HepG2 (cell line): ENCODE measurements at regions not wholly inside any gene's neighbourhood (a gene's known extent, or its start where the extent isn't known, plus 50 kb on each side); places are given as distances from the start of the nearest gene placed in this dataset.

ENCODE experiments used
- ATAC-seq: fragments of 200-7000 bp; cut with Tn5 transposase; 3 replicates; pipeline ENCODE4 v1.9.1; 2020; ENCODE audit warnings: mild to moderate bottlenecking, moderate library complexity
- BruUV-seq: library from RNA; stranded (reverse); fragments of 400-500 nt; replicated peaks from 2 replicates; lab custom pipeline; 2021; lab: Mats Ljungman, UMichigan
- CTCF ChIA-PET: fragments of 300-600 bp; formaldehyde crosslinking; extraction: SDS; loops from one replicate; lab custom pipeline; 2021; ENCODE audit warnings: low total read pairs, inconsistent platforms, low intra/inter-chr PET ratio; lab: Yijun Ruan, JAX
- POLR2A ChIA-PET: fragments of 350-600 bp; sonication (Branson Sonifier 250); formaldehyde crosslinking; loops from one replicate; lab custom pipeline; 2020; ENCODE audit warnings: antibody characterized with exemption, inconsistent platforms; lab: Yijun Ruan, JAX
- DNase-seq: peaks from one replicate; pipeline ENCODE4 v3.0.0-alpha.2; 2015; ENCODE audit warnings: low spot score
- FAIRE-seq: peaks from 3 replicates; lab custom pipeline; 2011; peaks lifted over from hg19 to GRCh38; lab: Jason Lieb, UNC
- H2AFZ ChIP-seq: one replicate; pipeline ENCODE4 v1.6.1; 2011; ENCODE audit warnings: low read length, inconsistent platforms
- H3K27ac ChIP-seq: fragments of 300-600 bp; 3 replicates; pipeline ENCODE4 v1.8.0; 2011; ENCODE audit warnings: mixed run types, mild to moderate bottlenecking, mixed read lengths, low read length, inconsistent platforms; ENCODE audit not compliant: insufficient read depth; ENCODE audit errors: extremely low read length
- H3K27me3 ChIP-seq, 2 experiments: fragments of 200-600 bp in 1 of 2; 2 replicates in 1 of 2; 3 replicates in 1 of 2; pipeline versions ENCODE4 v1.6.0 to v1.8.0; 2011; ENCODE audit warnings: low read length in 2 of 2, mild to moderate bottlenecking in 2 of 2, moderate library complexity in 2 of 2, inconsistent platforms in 1 of 2; ENCODE audit not compliant: insufficient read depth in 2 of 2, control insufficient read depth in 1 of 2
- H3K36me3 ChIP-seq, 2 experiments: fragments of 200-600 bp in 1 of 2; replicated peaks in 1 of 2; 2 replicates in 1 of 2; 3 replicates in 1 of 2; pipeline versions ENCODE4 v1.5.1 to v1.8.0; 2011; ENCODE audit warnings: low read length in 2 of 2, inconsistent platforms in 1 of 2; ENCODE audit not compliant: insufficient read depth in 2 of 2, control insufficient read depth in 1 of 2
- H3K4me1 ChIP-seq: 2 replicates; pipeline ENCODE4 v1.5.1; 2012; ENCODE audit warnings: low read length, inconsistent platforms; ENCODE audit not compliant: insufficient read depth
- H3K4me2 ChIP-seq: 2 replicates; pipeline ENCODE4 v1.6.0; 2011; ENCODE audit warnings: low read depth, low read length, inconsistent platforms
- H3K4me3 ChIP-seq, 3 experiments: fragments of 200-600 bp in 1 of 3; sonication (generic), shearing (Covaris generic) in 1 of 3; replicated peaks in 1 of 3; 2 replicates each; pipeline ENCODE4 v1.5.1; 2011 to 2016; ENCODE audit warnings: low read length in 3 of 3, inconsistent platforms in 2 of 3, low read depth in 2 of 3, mild to moderate bottlenecking in 2 of 3, control low read depth in 1 of 3, mixed read lengths in 1 of 3; ENCODE audit not compliant: insufficient read depth in 1 of 3
- H3K79me2 ChIP-seq: one replicate; pipeline ENCODE4 v1.6.1; 2011; ENCODE audit warnings: low read length, inconsistent platforms; ENCODE audit not compliant: insufficient read depth
- H3K9ac ChIP-seq: 2 replicates; pipeline ENCODE4 v1.6.0; 2011; ENCODE audit warnings: mild to moderate bottlenecking, low read depth, low read length, inconsistent platforms; ENCODE audit not compliant: insufficient read depth
- H3K9me3 ChIP-seq: 2 replicates; pipeline ENCODE4 v1.5.1; 2012; ENCODE audit warnings: mild to moderate bottlenecking, low read length
- H4K20me1 ChIP-seq: 2 replicates; pipeline ENCODE4 v1.6.0; 2011; ENCODE audit warnings: inconsistent platforms, mild to moderate bottlenecking, low read length, moderate library complexity; ENCODE audit not compliant: insufficient read depth
- AKAP8 ChIP-seq: sonication (generic); formaldehyde crosslinking; IDR thresholded peaks from 2 replicates; pipeline ENCODE4 v1.5.1; 2020; ENCODE audit warnings: mild to moderate bottlenecking, missing genetic modification reagents
- CENPX ChIP-seq: sonication (generic); formaldehyde crosslinking; IDR thresholded peaks from 2 replicates; pipeline ENCODE4 v1.9.0; 2021; ENCODE audit warnings: mild to moderate bottlenecking, missing genetic modification reagents, moderate library complexity
- ELF3 ChIP-seq: IDR thresholded peaks from 2 replicates; pipeline ENCODE4 v1.6.1; 2016; ENCODE audit warnings: missing genetic modification reagents, missing compliant biosample characterization
- FOXP1 ChIP-seq, 2 experiments: fragments of 450-650 bp in 1 of 2; IDR thresholded peaks; 2 replicates each; pipeline ENCODE4 v1.6.1; 2017 to 2018; ENCODE audit warnings: antibody characterized with exemption in 1 of 2
- GZF1 ChIP-seq: sonication (generic); formaldehyde crosslinking; IDR thresholded peaks from 2 replicates; pipeline ENCODE4 v1.5.1; 2020; ENCODE audit warnings: mild to moderate bottlenecking, missing genetic modification reagents
- HOXA7 ChIP-seq: sonication (generic); formaldehyde crosslinking; IDR thresholded peaks from 2 replicates; pipeline ENCODE4 v1.8.1; 2022; ENCODE audit warnings: mild to moderate bottlenecking, missing genetic modification reagents, moderate library complexity
- MBD4 ChIP-seq: IDR thresholded peaks from 2 replicates; pipeline ENCODE4 v1.6.1; 2012; ENCODE audit warnings: low read length, inconsistent platforms, borderline replicate concordance
- MEF2D ChIP-seq: sonication (generic); formaldehyde crosslinking; IDR thresholded peaks from 2 replicates; pipeline ENCODE4 v1.5.1; 2020; ENCODE audit warnings: mild to moderate bottlenecking, missing genetic modification reagents
- MYNN ChIP-seq: sonication (generic); formaldehyde crosslinking; IDR thresholded peaks from 2 replicates; pipeline ENCODE4 v1.4.0; 2020; ENCODE audit warnings: mild to moderate bottlenecking, low read depth, missing genetic modification reagents
- RFX5 ChIP-seq: IDR thresholded peaks from 2 replicates; pipeline ENCODE4 v1.6.1; 2011; ENCODE audit warnings: low read depth, low read length, improper control_type of control experiment
- SSRP1 ChIP-seq: IDR thresholded peaks from 2 replicates; pipeline ENCODE4 v1.6.1; 2016; ENCODE audit warnings: control low read depth
- THAP11 ChIP-seq: IDR thresholded peaks from 2 replicates; pipeline ENCODE4 v1.6.1; 2016; ENCODE audit warnings: missing biosample characterization, missing genetic modification reagents
- ZFAT ChIP-seq: sonication (generic); formaldehyde crosslinking; conservative IDR thresholded peaks from 2 replicates; pipeline ENCODE4 v1.8.1; 2023; ENCODE audit warnings: missing genetic modification reagents, inconsistent platforms
- ZIK1 ChIP-seq: sonication (generic); formaldehyde crosslinking; IDR thresholded peaks from 2 replicates; pipeline ENCODE4 v1.5.0; 2020; ENCODE audit warnings: mild to moderate bottlenecking, low read depth, missing genetic modification reagents, borderline replicate concordance
- ZKSCAN5 ChIP-seq: sonication (generic); formaldehyde crosslinking; IDR thresholded peaks from 2 replicates; pipeline ENCODE4 v1.5.1; 2020; ENCODE audit warnings: mild to moderate bottlenecking, missing genetic modification reagents
- ZNF121 ChIP-seq: sonication (generic); formaldehyde crosslinking; IDR thresholded peaks from 2 replicates; pipeline ENCODE4 v1.5.0; 2020; ENCODE audit warnings: mild to moderate bottlenecking, missing genetic modification reagents
- ZSCAN21 ChIP-seq: sonication (generic); formaldehyde crosslinking; IDR thresholded peaks from 2 replicates; pipeline ENCODE4 v1.8.0; 2022; ENCODE audit warnings: mild to moderate bottlenecking, missing genetic modification reagents, moderate library complexity, borderline replicate concordance
- WGBS: methylation state at CpG from one replicate; pipeline ENCODE4 v1.1.6; 2017; ENCODE audit warnings: low lambda C conversion rate; 5-methylcytosine and 5-hydroxymethylcytosine counted together
- in situ Hi-C: cut with HindIII; loops from 2 replicates; pipeline ENCODE4 v1.10.0; 2017; ENCODE audit warnings: low pct_unique_long_range_greater_than_20kb; ENCODE audit not compliant: extremely low pct_ligation_motif_present
- intact Hi-C: fragments of 100-400 bp; cut with micrococcal nuclease; formaldehyde crosslinking; loops from one replicate; pipeline ENCODE4 v1.10.0; 2022; ENCODE audit not compliant: unreplicated experiment
- TF ChIP-seq, protein P1 (sequence below): sonication (generic); formaldehyde crosslinking; IDR thresholded peaks from 2 replicates; pipeline ENCODE4 v1.4.0; 2020; ENCODE audit warnings: missing genetic modification reagents
- TF ChIP-seq, protein P2 (sequence below): sonication (generic); formaldehyde crosslinking; IDR thresholded peaks from 2 replicates; pipeline ENCODE4 v1.8.0; 2022; ENCODE audit warnings: mild to moderate bottlenecking, missing genetic modification reagents; ENCODE audit not compliant: insufficient replicate concordance

DNA sequence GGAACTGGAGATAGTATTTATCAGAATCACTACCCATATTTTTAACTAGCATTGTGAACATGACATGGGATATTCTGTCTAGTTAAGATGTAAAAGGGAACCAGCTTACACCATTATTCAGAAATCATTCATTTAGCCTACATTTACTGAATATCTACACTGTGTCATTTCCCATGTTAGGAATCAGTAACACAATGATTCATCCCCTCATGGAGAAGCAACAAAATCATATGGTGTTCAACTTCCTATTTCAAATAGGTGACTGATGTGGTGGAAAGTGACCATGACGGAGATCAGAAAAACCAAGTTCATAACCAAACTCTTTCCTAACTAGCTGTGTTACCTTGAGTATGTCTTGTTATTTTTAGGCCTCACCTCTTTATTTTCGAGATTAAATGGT lies 550.0 kb upstream of the TUSC1 start:
- no peaks in the 10 kb centered on the region for H4K20me1 ChIP-seq
- ATAC-seq, result no peak
- WGBS, result 0% methylated on average over 2 of the region's 2 CpGs
- DNase-seq, result no peak
- H3K9me3 ChIP-seq, result no peaks in the 10 kb centered on the region
- BruUV-seq, result no TSS peak
- no peaks in the 10 kb centered on the region for H3K36me3 ChIP-seq
- H3K27me3 ChIP-seq, result no peaks in the 10 kb centered on the region
- FAIRE-seq, result no peak
- no peak overlapping the region for H3K4me3 ChIP-seq
- in situ Hi-C loops, result no loop called here
- H3K4me2 ChIP-seq, result no peak overlapping the region
- no peak for TF ChIP-seq ZFAT
- TF ChIP-seq CENPX (CRISPR knock-in tag), result no peak
- TF ChIP-seq ZSCAN21, result no peak
- no peak for TF ChIP-seq AKAP8 (CRISPR knock-in tag)
- no peak for TF ChIP-seq SSRP1 (CRISPR knock-in tag)
- TF ChIP-seq ELF3 (CRISPR knock-in tag), result no peak
- TF ChIP-seq ZKSCAN5, result no peak
- TF ChIP-seq, protein P1, sequence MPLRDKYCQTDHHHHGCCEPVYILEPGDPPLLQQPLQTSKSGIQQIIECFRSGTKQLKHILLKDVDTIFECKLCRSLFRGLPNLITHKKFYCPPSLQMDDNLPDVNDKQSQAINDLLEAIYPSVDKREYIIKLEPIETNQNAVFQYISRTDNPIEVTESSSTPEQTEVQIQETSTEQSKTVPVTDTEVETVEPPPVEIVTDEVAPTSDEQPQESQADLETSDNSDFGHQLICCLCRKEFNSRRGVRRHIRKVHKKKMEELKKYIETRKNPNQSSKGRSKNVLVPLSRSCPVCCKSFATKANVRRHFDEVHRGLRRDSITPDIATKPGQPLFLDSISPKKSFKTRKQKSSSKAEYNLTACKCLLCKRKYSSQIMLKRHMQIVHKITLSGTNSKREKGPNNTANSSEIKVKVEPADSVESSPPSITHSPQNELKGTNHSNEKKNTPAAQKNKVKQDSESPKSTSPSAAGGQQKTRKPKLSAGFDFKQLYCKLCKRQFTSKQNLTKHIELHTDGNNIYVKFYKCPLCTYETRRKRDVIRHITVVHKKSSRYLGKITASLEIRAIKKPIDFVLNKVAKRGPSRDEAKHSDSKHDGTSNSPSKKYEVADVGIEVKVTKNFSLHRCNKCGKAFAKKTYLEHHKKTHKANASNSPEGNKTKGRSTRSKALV (CRISPR knock-in tag), result no peak
- no peak for TF ChIP-seq ZNF121
- no peak for TF ChIP-seq GZF1 (CRISPR knock-in tag)
- TF ChIP-seq ZIK1, result no peak
- no peak for TF ChIP-seq MEF2D
- no peak for TF ChIP-seq THAP11
- TF ChIP-seq HOXA7, result no peak
- TF ChIP-seq RFX5, result no peak
- TF ChIP-seq MYNN (CRISPR knock-in tag), result no peak
- TF ChIP-seq, protein P2, sequence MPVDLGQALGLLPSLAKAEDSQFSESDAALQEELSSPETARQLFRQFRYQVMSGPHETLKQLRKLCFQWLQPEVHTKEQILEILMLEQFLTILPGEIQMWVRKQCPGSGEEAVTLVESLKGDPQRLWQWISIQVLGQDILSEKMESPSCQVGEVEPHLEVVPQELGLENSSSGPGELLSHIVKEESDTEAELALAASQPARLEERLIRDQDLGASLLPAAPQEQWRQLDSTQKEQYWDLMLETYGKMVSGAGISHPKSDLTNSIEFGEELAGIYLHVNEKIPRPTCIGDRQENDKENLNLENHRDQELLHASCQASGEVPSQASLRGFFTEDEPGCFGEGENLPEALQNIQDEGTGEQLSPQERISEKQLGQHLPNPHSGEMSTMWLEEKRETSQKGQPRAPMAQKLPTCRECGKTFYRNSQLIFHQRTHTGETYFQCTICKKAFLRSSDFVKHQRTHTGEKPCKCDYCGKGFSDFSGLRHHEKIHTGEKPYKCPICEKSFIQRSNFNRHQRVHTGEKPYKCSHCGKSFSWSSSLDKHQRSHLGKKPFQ (CRISPR knock-in tag), result no peak
- TF ChIP-seq MBD4, result no peak
- no peak for TF ChIP-seq FOXP1 (IDR thresholded peaks at IDR 0.05)
- TF ChIP-seq FOXP1 (CRISPR knock-in tag; IDR thresholded peaks at IDR 0.05), result no peak
- intact Hi-C loops, result no loop called here
- no peaks in the 10 kb centered on the region for H3K4me1 ChIP-seq
- no peaks in the 10 kb centered on the region for H3K79me2 ChIP-seq
- ChIA-PET POLR2A (no interaction called here), CTCF (no interaction called here)
- H3K9ac ChIP-seq, result no peak overlapping the region
- no peak overlapping the region for H2AFZ ChIP-seq
- no peak overlapping the region for H3K27ac ChIP-seq
